Caco-2 (cell line): ENCODE measurements at regions not wholly inside any gene's neighbourhood (a gene's known extent, or its start where the extent isn't known, plus 50 kb on each side); places are given as distances from the start of the nearest gene placed in this dataset.

Experiments used
- BruUV-seq: library from RNA; stranded (reverse); fragments of 400-500 nt; replicated peaks from 2 replicates; lab custom pipeline; 2021; lab: Mats Ljungman, UMichigan
- CTCF ChIA-PET: fragments of 300-600 bp; sonication (Branson Sonifier 250); formaldehyde crosslinking; loops from one replicate; lab custom pipeline; 2022; ENCODE audit warnings: antibody characterized with exemption; lab: Charles Lee
- POLR2A ChIA-PET: fragments of 300-600 bp; sonication (Branson Sonifier 250); formaldehyde crosslinking; loops from one replicate; lab custom pipeline; 2022; ENCODE audit warnings: antibody characterized with exemption; lab: Charles Lee
- DNase-seq, 2 experiments: peaks; one replicate each; pipeline versions ENCODE4 v3.0.0 to v3.0.0-alpha.2; 2020 to 2022
- H3K27me3 ChIP-seq: replicated peaks from 2 replicates; pipeline ENCODE4 v1.6.0; 2011; ENCODE audit warnings: low read length; ENCODE audit not compliant: control insufficient read depth, insufficient read depth
- H3K36me3 ChIP-seq: 2 replicates; pipeline ENCODE4 v1.5.1; 2011; ENCODE audit warnings: low read length; ENCODE audit not compliant: control insufficient read depth, insufficient read depth
- H3K4me1 ChIP-seq: fragments of 250-450 bp; sonication (Bioruptor Pico); 2 replicates; pipeline ENCODE4 v1.5.1; 2020; ENCODE audit warnings: mild to moderate bottlenecking
- H3K4me3 ChIP-seq: 2 replicates; pipeline ENCODE4 v1.5.1; 2011; ENCODE audit warnings: low read depth, mild to moderate bottlenecking, control low read depth, low read length
- H3K9me3 ChIP-seq: fragments of 250-450 bp; sonication (Bioruptor Pico); 2 replicates; pipeline ENCODE4 v1.5.1; 2020; ENCODE audit warnings: mild to moderate bottlenecking, moderate library complexity
- H3K27ac Mint-ChIP-seq: one replicate; pipeline ENCODE4 v1.8.0; 2022; ENCODE audit warnings: mixed read lengths; ENCODE audit not compliant: unreplicated experiment
- H3K27me3 Mint-ChIP-seq: one replicate; pipeline ENCODE4 v1.8.0; 2022; ENCODE audit warnings: mixed read lengths; ENCODE audit not compliant: insufficient read depth, unreplicated experiment
- H3K36me3 Mint-ChIP-seq: one replicate; pipeline ENCODE4 v1.8.0; 2022; ENCODE audit warnings: mild to moderate bottlenecking, mixed read lengths; ENCODE audit not compliant: insufficient read depth, unreplicated experiment
- H3K4me1 Mint-ChIP-seq: one replicate; pipeline ENCODE4 v1.8.0; 2022; ENCODE audit warnings: low read depth, mixed read lengths; ENCODE audit not compliant: unreplicated experiment
- H3K4me3 Mint-ChIP-seq: one replicate; pipeline ENCODE4 v1.8.0; 2022; ENCODE audit warnings: mild to moderate bottlenecking, moderate library complexity, mixed read lengths; ENCODE audit not compliant: unreplicated experiment
- H3K9me3 Mint-ChIP-seq: one replicate; pipeline ENCODE4 v1.8.0; 2022; ENCODE audit warnings: mixed read lengths; ENCODE audit not compliant: unreplicated experiment
- CTCF ChIP-seq, 2 experiments: fragments of 200-600 bp in 1 of 2; IDR thresholded peaks; 1 replicate in 1 of 2; 2 replicates in 1 of 2; pipeline versions ENCODE4 v1.5.1 to v1.8.0; 2011 to 2022; ENCODE audit warnings: antibody characterized with exemption in 1 of 2, control low read depth in 1 of 2, inconsistent platforms in 1 of 2, low read depth in 1 of 2, low read length in 1 of 2, mild to moderate bottlenecking in 1 of 2, moderate library complexity in 1 of 2; ENCODE audit not compliant: insufficient read depth in 1 of 2, severe bottlenecking in 1 of 2, unreplicated experiment in 1 of 2
- intact Hi-C: fragments of 100-400 bp; cut with micrococcal nuclease; formaldehyde crosslinking; loops from one replicate; pipeline ENCODE4 v1.10.0; 2022; ENCODE audit not compliant: unreplicated experiment

GRCh38 chr13:66162470-66162869 lies 1067.7 kb downstream of the PCDH9 start:
- Mint-ChIP-seq H3K36me3 (no peaks in the 10 kb centered on the region), H3K4me3 (no peak overlapping the region), H3K27me3 (peaks cover 4% of the 10 kb centered on the region), H3K27ac (no peak overlapping the region), H3K4me1 (no peaks in the 10 kb centered on the region), H3K9me3 (no peaks in the 10 kb centered on the region)
- no peaks in the 10 kb centered on the region for H3K9me3 ChIP-seq
- no peaks in the 10 kb centered on the region for H3K27me3 ChIP-seq
- DNase-seq, result no peak
- H3K4me1 ChIP-seq, result no peaks in the 10 kb centered on the region
- POLR2A ChIA-PET, result no interaction called here
- H3K36me3 ChIP-seq, result no peaks in the 10 kb centered on the region
- H3K4me3 ChIP-seq, result no peak overlapping the region
- TF ChIP-seq CTCF (IDR thresholded peaks at IDR 0.05; ENCODE audit: insufficient read depth in 1 of 2, low read depth in 1 of 2, low read length in 1 of 2, severe bottlenecking in 1 of 2, unreplicated experiment in 1 of 2), result no peak
- intact Hi-C loops, result no loop called here
- BruUV-seq, result no TSS peak
- CTCF ChIA-PET, result no interaction called here

- Mint-ChIP-seq H3K27me3 (peaks cover 4% of the 10 kb centered on the region), H3K9me3 (no peaks in the 10 kb centered on the region), H3K27ac (no peak overlapping the region), H3K4me1 (no peaks in the 10 kb centered on the region), H3K4me3 (no peak overlapping the region), H3K36me3 (no peaks in the 10 kb centered on the region)
- Histone ChIP-seq H3K4me1 (no peaks in the 10 kb centered on the region), H3K9me3 (no peaks in the 10 kb centered on the region), H3K36me3 (no peaks in the 10 kb centered on the region), H3K4me3 (no peak overlapping the region), H3K27me3 (no peaks in the 10 kb centered on the region)
- intact Hi-C loops, result no loop called here
- POLR2A ChIA-PET, result no interaction called here
- no peak for DNase-seq
- no TSS peak for BruUV-seq
- CTCF ChIA-PET, result no interaction called here
- no peak for TF ChIP-seq CTCF (IDR thresholded peaks at IDR 0.05; ENCODE audit: insufficient read depth in 1 of 2, low read depth in 1 of 2, low read length in 1 of 2, severe bottlenecking in 1 of 2, unreplicated experiment in 1 of 2)
Measured at GRCh38 chr13:66159511-66159910, 1070.6 kb downstream of the PCDH9 start.

GRCh38 chr13:66154976-66155375 lies 1075.2 kb downstream of the PCDH9 start:
- BruUV-seq, result no TSS peak
- H3K4me1 Mint-ChIP-seq, result no peaks in the 10 kb centered on the region
- no peak for TF ChIP-seq CTCF (IDR thresholded peaks at IDR 0.05; ENCODE audit: insufficient read depth in 1 of 2, low read depth in 1 of 2, low read length in 1 of 2, severe bottlenecking in 1 of 2, unreplicated experiment in 1 of 2)
- Histone ChIP-seq H3K36me3 (no peaks in the 10 kb centered on the region), H3K4me1 (no peaks in the 10 kb centered on the region), H3K27me3 (no peaks in the 10 kb centered on the region), H3K4me3 (no peak overlapping the region), H3K9me3 (no peaks in the 10 kb centered on the region)
- no peak overlapping the region for H3K4me3 Mint-ChIP-seq
- CTCF ChIA-PET, result no interaction called here
- intact Hi-C loops, result no loop called here
- H3K36me3 Mint-ChIP-seq, result no peaks in the 10 kb centered on the region
- no peaks in the 10 kb centered on the region for H3K27me3 Mint-ChIP-seq
- POLR2A ChIA-PET, result no interaction called here
- H3K9me3 Mint-ChIP-seq, result no peaks in the 10 kb centered on the region
- no peak overlapping the region for H3K27ac Mint-ChIP-seq
- DNase-seq, result no peak
